ENCODE measurements at regions not wholly inside any gene's neighbourhood (a gene's known extent, or its start where the extent isn't known, plus 50 kb on each side); places are given as distances from the start of the nearest gene placed in this dataset.

- Histone ChIP-seq H3K79me2 (no peaks in the 10 kb centered on the region), H3K36me3 (ENCODE audit: control insufficient read depth, insufficient read depth, low read length) (no peaks in the 10 kb centered on the region)
- no peak for TF ChIP-seq CTCF (IDR thresholded peaks at IDR 0.05)
Observed at GRCh38 chr16:80004113-80004512, 403.6 kb upstream of the MAF start.

GRCh38 chr16:80002261-80002660 lies 401.7 kb upstream of the MAF start:
- no peak for TF ChIP-seq CTCF (IDR thresholded peaks at IDR 0.05)
- Histone ChIP-seq H3K4me2 (ENCODE audit: low read length) (no peak overlapping the region), H3K79me2 (no peaks in the 10 kb centered on the region), H3K4me1 (no peaks in the 10 kb centered on the region), H3K9ac (no peak overlapping the region), H3K27me3 (ENCODE audit: control insufficient read depth, insufficient read depth, low read length) (no peaks in the 10 kb centered on the region), H2AFZ (no peak overlapping the region), H3K9me3 (ENCODE audit: control insufficient read depth, low read length) (no peaks in the 10 kb centered on the region), H3K27ac (no peak overlapping the region), H3K4me3 (ENCODE audit: low read depth, low read length) (no peak overlapping the region), H3K36me3 (ENCODE audit: control insufficient read depth, insufficient read depth, low read length) (no peaks in the 10 kb centered on the region)

More at GRCh38 chr16:80004113-80004512, 403.6 kb upstream of the MAF start:
- no peak overlapping the region for H3K27ac ChIP-seq
- H3K9me3 ChIP-seq (ENCODE audit: control insufficient read depth, low read length), result no peaks in the 10 kb centered on the region
- no peak overlapping the region for H2AFZ ChIP-seq
- no peak overlapping the region for H3K4me2 ChIP-seq (ENCODE audit: low read length)
- no peak overlapping the region for H3K9ac ChIP-seq
- no peaks in the 10 kb centered on the region for H3K27me3 ChIP-seq (ENCODE audit: control insufficient read depth, insufficient read depth, low read length)
- no peak overlapping the region for H3K4me3 ChIP-seq (ENCODE audit: low read depth, low read length)
- no peaks in the 10 kb centered on the region for H3K4me1 ChIP-seq

- H3K4me2 ChIP-seq (ENCODE audit: low read length), result no peak overlapping the region
- no peak overlapping the region for H3K9ac ChIP-seq
- no peaks in the 10 kb centered on the region for H3K4me1 ChIP-seq
- no peak for TF ChIP-seq CTCF (IDR thresholded peaks at IDR 0.05)
- H3K27me3 ChIP-seq (ENCODE audit: control insufficient read depth, insufficient read depth, low read length), result no peaks in the 10 kb centered on the region
- no peaks in the 10 kb centered on the region for H3K79me2 ChIP-seq
- H2AFZ ChIP-seq, result no peak overlapping the region
- H3K27ac ChIP-seq, result no peak overlapping the region
- no peaks in the 10 kb centered on the region for H3K36me3 ChIP-seq (ENCODE audit: control insufficient read depth, insufficient read depth, low read length)
- H3K9me3 ChIP-seq (ENCODE audit: control insufficient read depth, low read length), result no peaks in the 10 kb centered on the region
- no peak overlapping the region for H3K4me3 ChIP-seq (ENCODE audit: low read depth, low read length)
Observed at GRCh38 chr16:79998143-79998542, 397.6 kb upstream of the MAF start.

GRCh38 chr16:79997257-79997656 lies 396.7 kb upstream of the MAF start:
- no peaks in the 10 kb centered on the region for H3K9me3 ChIP-seq (ENCODE audit: control insufficient read depth, low read length)
- no peak for TF ChIP-seq CTCF (IDR thresholded peaks at IDR 0.05)
- H3K79me2 ChIP-seq, result no peaks in the 10 kb centered on the region
- H3K36me3 ChIP-seq (ENCODE audit: control insufficient read depth, insufficient read depth, low read length), result no peaks in the 10 kb centered on the region
- H3K4me3 ChIP-seq (ENCODE audit: low read depth, low read length), result no peak overlapping the region
- no peaks in the 10 kb centered on the region for H3K27me3 ChIP-seq (ENCODE audit: control insufficient read depth, insufficient read depth, low read length)
- H3K4me1 ChIP-seq, result no peaks in the 10 kb centered on the region
- H2AFZ ChIP-seq, result no peak overlapping the region
- no peak overlapping the region for H3K9ac ChIP-seq
- no peak overlapping the region for H3K27ac ChIP-seq
- H3K4me2 ChIP-seq (ENCODE audit: low read length), result no peak overlapping the region

- Histone ChIP-seq H2AFZ (no peak overlapping the region), H3K9me3 (ENCODE audit: control insufficient read depth, low read length) (no peaks in the 10 kb centered on the region), H3K27me3 (ENCODE audit: control insufficient read depth, insufficient read depth, low read length) (no peaks in the 10 kb centered on the region), H3K27ac (no peak overlapping the region), H3K4me3 (ENCODE audit: low read depth, low read length) (no peak overlapping the region), H3K79me2 (no peaks in the 10 kb centered on the region), H3K4me2 (ENCODE audit: low read length) (no peak overlapping the region), H3K36me3 (ENCODE audit: control insufficient read depth, insufficient read depth, low read length) (no peaks in the 10 kb centered on the region), H3K9ac (no peak overlapping the region), H3K4me1 (no peaks in the 10 kb centered on the region)
- TF ChIP-seq CTCF (IDR thresholded peaks at IDR 0.05), result no peak
Observed at GRCh38 chr16:79996321-79996720, 395.8 kb upstream of the MAF start.

All from parathyroid adenoma (tissue), 2 donors.